Activated naive CD4-positive, alpha-beta T cell treated with anti-CD3 and anti-CD28 coated beads, Interleukin-2, amount 50 U/mL, for 16 hours (primary cell): ENCODE measurements at regions not wholly inside any gene's neighbourhood (a gene's known extent, or its start where the extent isn't known, plus 50 kb on each side); places are given as distances from the start of the nearest gene placed in this dataset.

Experiments used
- DNase-seq: peaks from one replicate; pipeline ENCODE4 v3.0.0-alpha.2; 2020

DNA sequence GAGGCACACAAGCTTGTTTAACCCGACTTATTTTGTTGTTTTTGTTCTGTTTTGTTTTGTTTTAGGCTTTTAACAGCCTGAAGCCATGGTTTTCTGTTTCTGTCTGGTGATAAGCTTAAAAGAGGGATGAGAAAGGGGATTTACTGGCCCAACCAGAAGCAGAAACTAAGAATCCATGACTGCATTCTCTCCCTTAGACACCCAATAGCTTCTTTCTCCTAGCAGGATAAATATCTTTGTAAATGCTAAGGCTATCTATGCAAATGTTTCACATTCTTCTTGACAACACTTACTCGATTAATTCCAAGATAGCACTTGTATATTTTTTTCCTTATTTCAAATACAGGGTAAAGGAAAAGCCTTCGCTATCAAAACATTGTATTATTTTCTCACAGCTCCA, 53.7 kb upstream of the SMAD1 start:
- no peak for DNase-seq

DNA sequence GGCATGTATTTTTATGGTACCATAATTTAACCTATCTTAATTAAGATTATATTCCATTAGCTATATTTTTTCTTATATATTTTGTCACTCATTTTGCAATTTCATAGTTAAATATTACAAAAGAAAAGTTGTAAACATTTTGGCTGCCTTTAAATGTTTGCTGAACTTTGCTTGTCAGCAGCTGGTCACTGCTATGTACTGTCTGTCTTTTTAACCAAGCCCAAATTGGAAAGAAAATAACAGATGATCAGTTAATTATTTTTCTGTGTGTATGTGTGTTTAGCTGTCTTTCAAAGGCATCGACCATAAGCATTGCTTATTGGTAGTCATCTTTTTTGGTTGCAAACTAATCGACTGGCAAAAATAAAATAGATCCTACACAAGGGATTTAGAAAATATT, 54.4 kb upstream of the SMAD1 start:
- no peak for DNase-seq

DNA sequence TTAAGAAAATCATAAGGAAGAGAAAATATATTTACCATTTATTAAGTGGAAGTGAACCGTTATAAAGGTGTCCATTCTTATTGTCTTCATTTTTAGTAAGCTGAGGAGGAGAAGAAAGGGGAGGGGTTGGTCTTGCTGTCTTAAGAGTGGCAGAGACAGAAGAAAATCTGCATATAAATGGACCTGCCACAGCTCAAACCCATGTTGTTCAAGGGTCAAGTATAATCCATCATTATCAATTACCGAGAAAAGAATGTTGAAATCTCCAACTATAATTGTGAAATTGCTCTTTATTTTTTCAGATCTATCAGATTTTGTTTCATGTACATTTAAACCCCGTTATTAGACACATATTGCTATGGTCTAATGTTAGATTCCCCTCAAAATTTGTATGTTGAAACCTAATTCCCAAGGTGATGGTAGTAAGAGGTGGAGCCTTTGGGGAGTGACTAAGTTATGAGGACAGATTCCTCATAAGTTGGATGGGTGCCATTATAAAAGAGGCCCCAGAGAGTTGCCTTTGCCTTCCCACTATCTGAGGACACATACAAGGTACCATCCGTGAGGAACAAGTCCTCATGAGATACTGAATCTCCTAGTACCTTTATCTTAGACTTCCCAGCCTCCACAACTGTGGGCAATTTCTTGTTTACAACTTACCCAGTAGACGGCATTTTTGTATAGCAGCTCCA, 58.5 kb upstream of the SMAD1 start:
- DNase-seq, result no peak

DNA sequence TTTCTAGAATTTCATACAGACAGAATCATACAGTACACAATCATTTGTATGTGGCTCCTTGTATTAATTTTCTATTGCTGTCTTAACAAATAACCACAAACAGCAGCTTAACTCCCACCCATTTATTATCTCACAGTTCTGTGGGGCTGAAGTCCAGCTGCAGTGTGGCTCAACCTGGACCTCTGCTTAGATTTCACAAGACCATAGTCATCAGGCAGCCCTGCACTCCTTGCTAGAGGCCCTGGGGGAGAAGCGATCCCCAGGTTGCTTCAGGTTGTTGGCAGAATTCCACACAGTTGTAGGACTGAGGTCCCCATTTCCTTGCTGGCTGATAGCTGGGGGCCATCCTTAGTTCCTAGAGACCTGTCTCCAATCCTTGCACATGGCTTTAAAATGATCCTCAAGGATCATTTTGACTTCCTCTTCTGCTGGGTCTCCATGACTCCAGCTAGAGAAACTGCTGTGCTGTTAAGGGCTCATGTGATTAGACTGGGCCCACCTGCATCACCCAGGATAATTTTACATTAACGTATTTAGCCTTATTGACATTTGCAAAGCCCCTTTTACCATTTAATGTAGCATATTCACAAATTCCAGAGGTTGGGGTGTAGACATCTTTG, 60.9 kb upstream of the SMAD1 start:
- no peak for DNase-seq

DNA sequence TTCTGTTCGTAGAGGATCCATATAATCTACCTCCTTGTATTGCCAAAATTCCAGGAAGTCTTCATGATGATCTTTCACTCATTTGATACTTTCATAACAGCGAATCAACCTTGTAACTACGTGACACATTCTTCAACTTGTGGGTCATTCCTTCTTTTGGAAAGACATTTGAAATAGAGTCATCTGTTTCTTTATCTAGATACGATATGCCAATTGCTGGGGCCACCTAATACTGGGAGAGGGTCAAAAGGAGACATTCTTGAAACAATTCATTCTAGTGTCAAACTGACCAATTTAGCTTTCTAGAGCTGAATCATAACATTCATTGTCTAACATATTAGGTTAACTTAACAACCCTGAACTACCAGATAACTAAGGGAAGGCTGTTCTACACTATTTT, 62.9 kb upstream of the SMAD1 start:
- no peak for DNase-seq

DNA sequence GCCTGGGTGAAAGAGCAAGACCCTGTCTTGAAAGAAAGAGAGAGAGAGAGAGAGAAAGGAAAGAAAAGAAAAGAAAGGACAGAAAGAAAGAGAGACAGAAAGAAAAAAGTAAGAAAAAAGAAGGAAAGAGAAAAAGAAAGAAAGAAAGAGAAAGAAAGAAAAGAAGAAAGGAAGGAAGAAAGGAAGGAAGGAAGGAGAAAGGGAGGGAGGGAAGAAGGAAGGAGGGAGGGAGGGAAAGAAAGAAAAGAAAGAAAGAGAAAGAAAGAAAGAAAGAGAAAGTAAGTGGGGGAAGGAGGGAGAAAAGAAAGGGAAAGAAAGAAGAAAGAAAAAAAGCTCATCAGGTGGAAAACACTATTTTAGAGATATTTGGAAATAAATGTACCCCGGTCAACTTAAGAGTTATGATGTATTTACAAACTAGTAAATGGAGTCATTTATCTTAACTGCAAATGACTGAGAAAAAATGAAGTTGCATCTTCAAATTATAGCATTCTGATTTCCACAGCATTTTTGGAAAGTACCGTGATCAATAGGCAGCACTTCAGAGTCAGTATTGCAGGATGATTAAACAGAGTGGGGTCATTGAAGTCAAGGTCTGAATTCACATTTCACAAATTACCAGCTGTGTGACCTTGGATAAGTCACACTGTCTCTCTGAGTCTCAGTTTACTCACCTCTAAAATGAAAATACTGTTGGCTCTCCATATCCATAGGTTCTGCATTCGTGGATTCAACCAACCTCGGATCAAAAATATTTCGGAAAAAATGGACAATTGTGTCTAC, 64.1 kb upstream of the SMAD1 start:
- no peak for DNase-seq

DNA sequence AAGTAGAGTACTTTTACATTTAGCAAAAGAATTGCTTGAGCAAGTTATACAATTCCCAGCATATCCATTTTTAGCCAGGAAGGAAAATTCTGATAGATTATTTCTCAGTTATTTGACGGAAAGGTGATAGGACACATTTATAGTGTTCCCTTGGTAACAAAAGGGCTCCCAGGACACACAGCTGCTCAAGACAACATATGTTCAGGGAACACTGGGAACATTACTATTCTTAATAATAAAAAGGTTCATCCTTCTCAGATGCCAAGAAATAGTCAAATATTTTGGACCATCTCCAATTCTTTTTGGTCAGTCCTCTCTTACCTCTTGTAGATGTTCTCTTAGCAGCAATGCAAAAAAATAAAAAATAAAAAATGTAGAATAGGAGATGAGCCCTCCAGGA, 66.8 kb upstream of the SMAD1 start:
- DNase-seq, result no peak

DNA sequence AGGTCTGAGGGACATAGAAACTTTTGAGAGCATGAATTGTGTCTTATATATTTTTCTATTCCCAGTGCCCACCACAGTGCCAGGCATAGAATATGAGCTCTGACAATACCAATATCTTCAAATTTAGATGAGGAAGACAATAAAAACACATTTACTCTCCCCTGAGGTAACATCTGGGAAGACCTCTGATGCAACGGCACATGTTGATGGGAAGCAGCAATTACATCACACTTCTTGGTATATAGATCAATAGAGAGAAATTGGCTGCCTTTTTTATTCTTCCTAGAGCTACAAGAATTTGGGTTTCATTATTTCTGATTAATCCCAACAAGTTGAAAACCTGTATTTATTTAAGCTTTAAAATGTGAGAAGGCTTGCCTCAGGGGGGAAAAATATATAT, 67.4 kb upstream of the SMAD1 start:
- DNase-seq, result no peak

DNA sequence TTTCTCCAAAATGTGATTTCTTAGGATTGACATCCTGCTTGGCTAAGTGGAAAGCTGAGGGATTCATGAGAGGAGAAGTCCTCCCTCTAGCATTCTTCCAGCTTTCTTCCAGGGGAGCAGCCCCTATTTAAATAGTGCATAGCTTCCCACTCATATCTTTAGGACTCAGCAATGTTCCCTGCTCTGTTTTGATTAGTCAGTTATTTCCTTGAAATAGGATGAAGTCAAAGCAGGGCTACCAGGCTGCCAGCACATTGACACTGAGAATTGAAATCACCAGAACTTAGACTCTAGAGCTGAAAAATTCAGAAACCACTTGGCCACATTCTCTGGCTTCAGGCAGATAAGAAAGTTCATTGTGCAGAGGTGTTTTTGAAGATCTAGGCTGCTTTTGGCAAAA, 74.7 kb upstream of the SMAD1 start:
- no peak for DNase-seq

DNA sequence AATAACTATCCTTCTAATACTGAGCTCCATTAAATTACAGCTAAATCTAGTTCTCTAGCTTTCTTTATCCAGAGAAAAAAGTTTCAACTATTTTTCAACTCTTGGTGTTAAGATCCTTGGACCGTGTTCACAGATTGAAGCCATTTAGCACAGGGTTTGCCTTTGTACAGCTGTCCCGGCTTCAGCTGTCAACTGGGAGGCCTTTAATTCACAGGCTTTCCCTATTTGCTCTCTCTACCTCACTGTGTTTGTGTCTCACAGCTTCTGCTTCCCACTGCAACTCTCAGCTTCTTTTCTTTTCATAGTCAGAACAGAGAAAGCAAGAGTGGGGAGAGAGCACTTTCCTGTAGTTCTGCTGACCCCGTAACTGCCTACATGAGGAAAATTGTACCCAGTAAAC, 76.9 kb upstream of the SMAD1 start:
- no peak for DNase-seq

DNA sequence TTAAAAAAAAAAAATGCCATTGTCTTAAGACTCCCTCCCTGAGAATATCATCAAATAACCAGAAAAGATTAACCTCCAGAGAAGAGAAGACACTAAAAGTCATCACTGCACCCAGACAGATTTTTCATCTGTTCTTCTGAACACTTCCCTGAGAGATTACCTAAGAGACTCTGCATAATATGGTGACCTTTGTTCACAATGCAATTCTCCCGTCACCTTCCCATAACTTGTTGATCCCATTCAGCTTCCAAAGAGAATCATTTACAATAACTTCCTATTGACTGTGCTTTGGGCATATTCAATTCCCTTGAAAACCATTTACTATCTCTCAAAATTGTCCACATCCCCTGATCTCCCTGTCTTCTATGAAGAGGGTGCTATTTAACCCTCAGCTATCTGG, 85.1 kb upstream of the SMAD1 start:
- DNase-seq, result no peak

DNA sequence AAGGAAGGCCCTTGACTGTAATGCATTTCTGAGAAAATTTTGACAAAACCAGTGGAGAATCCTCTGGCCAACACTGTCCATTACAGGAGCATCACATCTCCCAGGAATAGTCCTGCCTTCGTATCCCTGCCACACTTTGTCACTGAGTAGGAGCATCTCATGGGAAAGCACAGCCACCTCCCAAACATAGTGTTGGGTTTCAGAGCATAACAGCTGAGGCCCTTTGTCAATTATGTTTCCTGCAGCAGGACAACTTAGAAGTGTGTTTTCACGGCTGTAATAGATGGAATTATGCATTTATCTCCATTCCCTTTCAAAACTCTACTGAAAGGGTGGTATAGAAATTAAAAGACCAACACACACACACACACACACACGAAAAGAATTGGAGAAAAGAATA, 91.1 kb upstream of the SMAD1 start:
- DNase-seq, result no peak

DNA sequence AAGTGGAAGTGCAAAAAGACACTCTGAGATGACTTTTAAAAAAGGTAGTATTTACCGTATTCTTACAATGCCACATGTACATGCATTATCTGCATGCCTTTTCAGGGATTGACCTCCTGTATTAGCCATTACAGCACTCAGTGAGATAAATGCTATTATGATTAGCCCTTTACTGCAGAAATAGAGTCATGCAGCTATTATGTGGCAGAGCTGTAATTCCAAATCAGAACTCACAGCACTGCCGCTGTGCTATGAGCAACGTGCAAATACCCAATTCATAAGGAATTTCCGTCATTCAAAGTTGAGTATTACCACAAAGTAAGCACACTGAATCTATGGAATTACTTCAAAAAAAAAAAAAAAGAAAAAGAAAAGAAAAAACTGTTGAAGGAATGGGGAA, 92.1 kb upstream of the SMAD1 start:
- no peak for DNase-seq

DNA sequence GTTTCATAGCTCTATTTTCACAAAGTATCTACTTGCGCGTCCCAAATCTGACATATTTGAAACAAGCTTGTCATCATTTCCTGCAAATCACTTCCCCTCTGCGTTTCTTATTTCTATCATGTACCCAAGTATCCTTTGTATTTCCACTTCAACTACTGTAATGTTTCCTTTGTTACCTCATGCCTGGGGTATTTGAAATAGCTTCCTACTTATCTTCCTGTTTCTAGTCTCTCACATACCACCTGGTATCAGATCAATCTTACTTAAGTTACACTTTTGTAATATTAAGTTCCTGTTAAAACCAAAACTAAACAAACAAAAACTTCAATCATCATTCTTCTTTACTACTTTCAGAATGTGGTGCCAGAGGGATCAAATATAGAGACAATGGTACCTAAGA, 93.6 kb upstream of the SMAD1 start:
- DNase-seq, result no peak

DNA sequence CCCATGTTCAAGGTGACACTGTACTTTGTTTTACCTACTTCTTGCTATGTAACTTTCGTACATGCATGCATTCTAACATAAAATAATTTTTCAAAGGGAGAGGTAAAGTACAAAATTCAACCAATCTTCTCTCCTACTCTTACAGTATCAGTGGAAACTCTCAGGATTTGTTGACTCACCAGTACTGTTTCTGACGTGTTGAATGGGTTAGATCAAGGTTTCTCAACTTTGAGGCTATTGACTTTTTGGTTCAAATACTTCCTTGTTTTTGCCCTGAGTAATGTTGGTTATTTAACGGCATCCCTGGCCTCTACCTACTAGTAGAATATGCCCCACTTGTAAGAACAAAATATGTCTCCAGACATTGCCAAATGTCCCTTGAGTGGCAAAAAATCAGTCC, 94.6 kb upstream of the SMAD1 start:
- DNase-seq, result no peak

DNA sequence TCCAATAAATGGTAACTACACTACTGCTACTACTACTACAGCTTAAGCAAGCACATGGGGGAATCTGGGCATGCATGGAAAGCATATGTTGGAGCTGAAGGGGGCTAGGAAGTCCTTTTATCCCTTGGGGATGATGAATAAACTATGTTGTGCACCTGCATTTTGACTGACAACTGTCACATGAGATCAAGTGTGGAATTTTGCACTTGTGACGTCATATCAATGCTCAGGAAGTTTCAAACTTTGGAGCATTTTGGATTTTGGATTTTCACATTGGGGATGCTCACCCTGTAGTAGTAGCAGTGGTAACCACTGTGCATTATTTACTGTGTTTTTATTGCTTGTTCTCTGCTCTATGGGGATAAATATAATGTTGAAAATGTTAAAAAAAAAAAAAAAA, 100.5 kb upstream of the SMAD1 start:
- no peak for DNase-seq

DNA sequence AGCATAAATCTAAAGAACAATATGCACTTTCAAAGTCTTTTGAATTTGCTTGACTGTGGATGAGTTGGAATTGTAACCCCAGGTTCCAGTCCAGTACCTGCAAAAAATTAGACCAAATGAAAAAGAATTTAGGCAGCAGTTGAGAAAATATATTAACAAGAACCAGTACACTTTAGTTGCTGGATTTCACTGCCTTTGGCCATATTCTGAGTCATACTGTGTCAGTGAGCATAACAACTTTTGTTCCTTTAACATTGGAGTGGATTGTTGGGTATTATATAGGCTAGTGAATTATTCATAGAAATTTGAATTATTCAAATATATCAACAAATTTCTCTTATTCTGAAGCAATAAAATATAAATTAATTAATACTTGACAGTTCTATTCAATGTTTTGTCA, 101.5 kb upstream of the SMAD1 start:
- DNase-seq, result no peak

DNA sequence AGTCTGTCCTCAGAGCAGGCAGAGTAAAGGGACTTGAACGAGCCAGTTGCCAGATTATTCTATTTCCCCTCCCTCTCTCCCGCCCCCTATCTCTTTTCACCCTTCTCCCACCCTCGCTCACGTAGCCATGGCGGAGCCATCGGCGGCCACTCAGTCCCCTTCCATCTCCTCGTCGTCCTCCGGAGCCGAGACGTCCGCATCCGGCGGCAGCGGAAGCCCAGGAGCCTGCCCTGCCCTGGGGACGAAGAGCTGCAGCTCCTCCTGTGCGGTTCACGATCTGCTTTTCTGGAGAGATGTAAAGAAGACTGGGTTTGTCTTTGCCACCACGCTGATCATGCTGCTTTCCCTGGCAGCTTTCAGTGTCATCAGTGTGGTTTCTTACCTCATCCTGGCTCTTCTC, 106.2 kb upstream of the SMAD1 start:
- no peak for DNase-seq

DNA sequence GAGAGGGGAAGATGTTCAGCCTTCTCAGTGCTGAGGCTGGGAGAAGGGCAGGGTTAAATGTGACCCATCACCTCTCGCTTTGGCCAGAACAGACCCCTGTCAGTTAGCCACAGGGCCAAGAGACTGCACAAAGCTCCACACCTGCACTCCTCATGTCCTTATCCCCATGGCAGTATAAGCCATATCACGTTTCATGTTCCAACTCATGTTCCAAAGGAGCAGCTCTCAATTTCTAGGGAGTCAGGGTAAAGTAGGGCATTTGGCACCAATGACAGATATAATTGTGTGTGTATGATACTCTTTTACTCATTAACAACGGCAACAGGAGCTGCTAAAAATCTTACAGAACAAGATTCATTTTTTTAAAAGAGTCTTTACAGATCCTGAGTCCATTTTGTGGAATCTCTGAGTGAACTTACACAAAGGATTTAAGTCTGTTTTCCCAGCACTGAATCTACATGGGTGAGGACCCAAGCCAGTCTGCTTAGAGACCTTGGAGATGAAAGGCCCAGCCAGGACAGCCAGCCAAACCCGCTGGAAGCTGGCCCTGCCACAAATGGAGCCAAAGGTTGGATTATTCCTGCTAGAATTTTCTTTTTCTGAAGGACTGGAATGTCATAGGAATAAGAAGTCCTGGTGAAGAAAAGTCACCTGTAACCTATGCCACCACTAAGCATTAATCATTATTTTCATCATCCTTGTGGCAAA, 129.1 kb upstream of the SMAD1 start:
- DNase-seq, result no peak

DNA sequence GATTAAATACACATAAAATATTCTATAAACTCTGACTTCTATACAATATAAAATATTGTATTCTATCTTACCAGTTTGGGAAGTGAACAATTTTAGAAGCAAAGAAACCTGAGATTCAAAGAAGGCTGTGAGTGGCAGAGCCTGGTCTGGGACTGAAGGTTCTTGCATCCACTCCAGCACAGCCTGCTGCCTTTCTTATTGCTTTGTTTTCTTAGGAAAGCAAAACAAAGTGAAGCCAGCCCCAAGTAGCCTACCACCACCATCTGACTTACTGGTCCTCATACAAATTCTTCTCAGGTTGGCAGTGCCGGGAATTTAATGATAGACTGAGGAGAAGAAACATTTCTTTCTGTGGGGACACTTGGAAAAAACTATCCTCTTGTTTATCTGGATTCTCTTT, 129.7 kb upstream of the SMAD1 start:
- no peak for DNase-seq

DNA sequence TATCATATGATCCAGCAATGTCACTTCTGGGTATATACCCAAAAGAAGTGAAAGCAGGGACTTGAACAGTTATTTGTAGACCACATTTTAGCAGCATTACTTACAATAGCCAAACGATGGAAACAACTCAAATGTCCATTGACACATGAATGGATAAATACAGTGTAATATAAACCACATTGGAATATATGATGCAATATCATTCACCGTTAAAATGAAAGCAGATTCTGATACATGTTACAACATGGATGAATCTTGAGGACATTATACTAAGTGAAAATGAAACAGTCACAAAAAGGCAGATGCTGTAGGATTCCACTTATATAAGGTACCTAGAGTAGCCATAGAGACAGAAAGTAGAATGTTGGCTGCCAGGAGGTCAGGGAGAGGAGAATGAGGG, 130.5 kb upstream of the SMAD1 start:
- no peak for DNase-seq

DNA sequence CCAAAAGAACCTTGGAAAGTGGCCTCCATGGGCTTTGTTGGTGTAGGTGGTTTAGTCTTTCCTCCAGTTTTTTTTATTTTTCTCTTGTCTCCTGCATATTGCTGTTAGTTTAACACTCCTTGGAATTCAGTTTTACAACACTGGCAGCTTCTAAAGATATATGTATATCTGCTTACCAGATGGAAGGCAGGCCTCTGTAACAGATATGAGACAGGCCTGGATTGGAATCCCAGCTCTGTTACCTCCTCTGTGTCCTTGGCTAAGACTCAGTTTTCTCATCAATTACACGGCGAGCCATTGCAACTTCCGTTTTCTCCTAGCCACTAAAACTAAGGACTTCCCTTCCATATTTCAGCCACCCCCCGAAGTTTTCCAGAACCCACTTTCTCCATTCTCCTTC, 133.4 kb upstream of the SMAD1 start:
- DNase-seq, result no peak

DNA sequence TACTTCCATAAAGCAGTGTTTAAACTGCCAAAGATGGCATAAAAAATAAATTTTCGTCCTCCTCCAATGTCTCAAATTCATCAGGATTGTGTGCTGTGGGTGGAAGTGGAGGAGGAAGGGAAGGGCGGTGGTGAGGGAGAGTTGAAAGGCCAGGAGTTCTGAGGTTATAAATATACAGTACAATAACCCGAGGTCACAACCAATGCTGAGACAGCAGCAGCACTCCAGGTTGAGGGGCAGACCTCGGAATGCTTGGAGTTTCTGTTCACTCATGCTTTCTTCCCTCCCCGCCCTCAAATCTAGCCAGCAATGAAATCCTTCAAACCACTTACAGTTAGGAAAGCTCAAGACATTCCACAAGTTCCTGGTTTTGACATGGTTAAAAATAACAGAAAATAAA, 134.0 kb upstream of the SMAD1 start:
- DNase-seq, result no peak

DNA sequence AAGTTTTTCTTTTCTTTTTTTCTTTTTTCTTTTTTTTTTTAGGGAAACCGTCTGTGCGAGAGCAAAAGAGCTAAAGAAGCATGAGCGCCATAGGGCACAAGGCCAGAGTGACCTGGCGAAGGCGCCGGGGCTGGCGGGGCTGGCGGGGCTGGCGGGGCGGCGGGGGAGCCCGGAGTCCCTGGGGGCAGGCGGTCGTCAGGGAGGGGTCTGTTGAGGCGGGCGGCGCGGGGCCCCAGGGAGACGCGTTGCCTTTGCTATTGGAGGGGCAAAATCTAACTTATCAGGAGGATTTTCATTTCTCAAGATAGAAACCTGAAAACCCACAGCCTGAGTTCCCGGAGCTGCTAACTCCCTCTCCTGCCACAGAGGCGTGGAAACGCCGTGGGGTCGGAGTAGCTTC, 135.6 kb upstream of the SMAD1 start:
- no peak for DNase-seq
